ENCODE measurements at regions not wholly inside any gene's neighbourhood (a gene's known extent, or its start where the extent isn't known, plus 50 kb on each side); places are given as distances from the start of the nearest gene placed in this dataset.

- no peak for TF ChIP-seq PBX3 (IDR thresholded peaks at IDR 0.05; ENCODE audit: insufficient replicate concordance, low read depth, low read length)
- no peak for TF ChIP-seq SP1 (IDR thresholded peaks at IDR 0.05; ENCODE audit: low read depth, low read length)
- no peak for TF ChIP-seq ZSCAN29 (IDR thresholded peaks at IDR 0.05)
- TF ChIP-seq SIN3A (IDR thresholded peaks at IDR 0.05; ENCODE audit: low read depth, low read length): no peak
- TF ChIP-seq NFYB (IDR thresholded peaks at IDR 0.05; ENCODE audit: insufficient read depth, low read depth, low read length): no peak
- no peak for TF ChIP-seq MEF2A (IDR thresholded peaks at IDR 0.05; ENCODE audit: insufficient read depth, low read depth, low read length)
- no peak for TF ChIP-seq BCL11A (IDR thresholded peaks at IDR 0.05; ENCODE audit: low read depth, low read length)
- no peak for TF ChIP-seq ATF3 (IDR thresholded peaks at IDR 0.05; ENCODE audit: borderline replicate concordance, extremely low read depth, low read depth, low read length)
- TF ChIP-seq PML (IDR thresholded peaks at IDR 0.05; ENCODE audit: low read length): no peak
- TF ChIP-seq SIX5 (IDR thresholded peaks at IDR 0.05; ENCODE audit: low read depth, low read length, severe bottlenecking): no peak
- no peak for TF ChIP-seq MXI1 (IDR thresholded peaks at IDR 0.05; ENCODE audit: low read depth, low read length)
- TF ChIP-seq HDAC2 (IDR thresholded peaks at IDR 0.05): no peak
- no peak for TF ChIP-seq NBN (IDR thresholded peaks at IDR 0.05)
- TF ChIP-seq ZNF274 (IDR thresholded peaks at IDR 0.05; ENCODE audit: insufficient read depth, insufficient read length): no peak
- TF ChIP-seq KAT2A (conservative IDR thresholded peaks at IDR 0.05; ENCODE audit: control insufficient read depth, low read depth, low read length): no peak
- no peak for TF ChIP-seq E4F1 (IDR thresholded peaks at IDR 0.05; ENCODE audit: borderline replicate concordance, partially characterized antibody)
- TF ChIP-seq NR2C1 (IDR thresholded peaks at IDR 0.05): no peak
- CTCF ChIA-PET: no interaction called here
- intact Hi-C loops (cut with micrococcal nuclease; ENCODE audit: unreplicated experiment) (no loop called here), in situ Hi-C loops (cut with MboI) (no loop called here)
- no peak overlapping the region for H3K9ac ChIP-seq (ENCODE audit: control insufficient read depth, insufficient read depth, low read length)
- no peaks in the 10 kb centered on the region for H3K4me1 ChIP-seq (ENCODE audit: control insufficient read depth, insufficient read depth, low read length)
- no peaks in the 10 kb centered on the region for H3K9me3 ChIP-seq (replicated peaks; ENCODE audit: control insufficient read depth, insufficient read depth, low read length)
- ATAC-seq (no peak), FAIRE-seq (no peak), DNase-seq (ENCODE audit: low read depth, low spot score) (no peak)
- no peaks in the 10 kb centered on the region for H3K79me2 ChIP-seq (ENCODE audit: control insufficient read depth, insufficient read depth, low read length)
- no peak overlapping the region for H2AFZ ChIP-seq (ENCODE audit: control insufficient read depth, low read depth, low read length)
- no peaks in the 10 kb centered on the region for H4K20me1 ChIP-seq (ENCODE audit: control insufficient read depth, insufficient read depth)
- POLR2A ChIA-PET: no interaction called here
- peaks cover 0 to 7% of the 10 kb centered on the region in 2 experiments; a peak in 1 of 4 replicates for H3K27me3 ChIP-seq (replicated peaks in 1 of 2; ENCODE audit: control insufficient read depth in 2 of 2, insufficient read depth in 2 of 2, low read length in 1 of 2)
- SMC1A ChIA-PET (ENCODE audit: uncharacterized antibody, unreplicated experiment): no interaction called here
- WGBS (ENCODE audit: insufficient coverage, insufficient replicate concordance, low lambda C conversion rate, missing lambda C conversion rate): 25% methylated on average over 5 of the region's 5 CpGs
- no peak overlapping the region for H3K4me2 ChIP-seq (ENCODE audit: control insufficient read depth, insufficient read depth)
- no peaks in the 10 kb centered on the region for H3K36me3 ChIP-seq (ENCODE audit: control insufficient read depth in 2 of 2, insufficient read depth in 2 of 2, low read length in 1 of 2)
- no TSS peak for BruUV-seq (replicated peaks)
- no peak overlapping the region for H3K4me3 ChIP-seq
- H3K27ac ChIP-seq (ENCODE audit: control insufficient read depth, insufficient read depth): no peak overlapping the region
- RAD21 ChIA-PET (ENCODE audit: unreplicated experiment): no interaction called here
These were observed 186.5 kb upstream of the TCF4 start for GRCh38 chr18:55774505-55774904.
